GM23248 (cell line): ENCODE measurements at regions not wholly inside any gene's neighbourhood (a gene's known extent, or its start where the extent isn't known, plus 50 kb on each side); places are given as distances from the start of the nearest gene placed in this dataset.

ENCODE experiments used
- EZH2 ChIP-seq: fragments of 200-600 bp; sonication (generic); IDR thresholded peaks from 2 replicates; pipeline ENCODE4 v1.6.1; 2018; ENCODE audit warnings: antibody characterized with exemption, mild to moderate bottlenecking; ENCODE audit not compliant: insufficient read depth, poor library complexity, severe bottlenecking
- EZH2phosphoT487 ChIP-seq: fragments of 200-600 bp; sonication (generic); IDR thresholded peaks from 2 replicates; pipeline ENCODE4 v1.6.1; 2018; ENCODE audit warnings: antibody characterized with exemption, moderate library complexity, mild to moderate bottlenecking, low read depth; ENCODE audit not compliant: insufficient read depth

- TF ChIP-seq EZH2phosphoT487 = no peak
- no peak for TF ChIP-seq EZH2
These were observed 133.4 kb upstream of the CDH4 start for GRCh38 chr20:61118429-61119224.
